Neural progenitor cell (in vitro differentiated cells): ENCODE measurements at regions not wholly inside any gene's neighbourhood (a gene's known extent, or its start where the extent isn't known, plus 50 kb on each side); places are given as distances from the start of the nearest gene placed in this dataset.

ENCODE experiments used
- DNase-seq: peaks from one replicate; pipeline ENCODE4 v3.0.0-alpha.2; 2016; ENCODE audit warnings: low spot score
- H2AFZ ChIP-seq: fragments of 200-600 bp; sonication (generic); replicated peaks from 2 replicates; pipeline ENCODE4 v1.6.1; 2016; ENCODE audit warnings: antibody characterized with exemption
- H3F3A ChIP-seq: fragments of 200-600 bp; sonication (generic); 2 replicates; pipeline ENCODE4 v1.6.1; 2016; ENCODE audit warnings: antibody characterized with exemption, low read depth
- H3K27ac ChIP-seq: fragments of 200-600 bp; sonication (generic); 2 replicates; pipeline ENCODE4 v1.5.1; 2016; ENCODE audit warnings: mild to moderate bottlenecking
- H3K27me3 ChIP-seq: fragments of 200-600 bp; sonication (generic); 2 replicates; pipeline ENCODE4 v1.6.1; 2016; ENCODE audit warnings: mild to moderate bottlenecking, moderate library complexity
- H3K36me3 ChIP-seq: fragments of 200-600 bp; sonication (generic); 2 replicates; pipeline ENCODE4 v1.5.1; 2016
- H3K4me1 ChIP-seq: fragments of 200-600 bp; sonication (generic); 2 replicates; pipeline ENCODE4 v1.6.1; 2016; ENCODE audit warnings: mixed run types
- H3K4me2 ChIP-seq: fragments of 200-600 bp; sonication (generic); 2 replicates; pipeline ENCODE4 v1.6.1; 2016
- H3K4me3 ChIP-seq: fragments of 200-600 bp; sonication (generic); 2 replicates; pipeline ENCODE4 v1.5.1; 2016
- H3K79me2 ChIP-seq: fragments of 200-600 bp; sonication (generic); 2 replicates; pipeline ENCODE4 v1.6.1; 2016; ENCODE audit warnings: low read depth
- H3K9ac ChIP-seq: fragments of 200-600 bp; sonication (generic); 2 replicates; pipeline ENCODE4 v1.6.1; 2016
- H3K9me3 ChIP-seq: fragments of 200-600 bp; sonication (generic); 2 replicates; pipeline ENCODE4 v1.5.1; 2016; ENCODE audit warnings: low read depth
- H4K20me1 ChIP-seq: fragments of 200-600 bp; sonication (generic); 2 replicates; pipeline ENCODE4 v1.6.1; 2016; ENCODE audit warnings: low read depth
- H3K27ac Mint-ChIP-seq: 3 replicates; pipeline ENCODE4 v1.8.0; 2021; ENCODE audit warnings: mixed read lengths
- H3K27me3 Mint-ChIP-seq: 2 replicates; pipeline ENCODE4 v1.8.0; 2022; ENCODE audit warnings: low read depth, mild to moderate bottlenecking, inconsistent platforms, moderate library complexity, mixed read lengths; ENCODE audit not compliant: insufficient read depth
- H3K36me3 Mint-ChIP-seq: 3 replicates; pipeline ENCODE4 v1.8.0; 2021; ENCODE audit warnings: mixed read lengths
- H3K4me1 Mint-ChIP-seq: 3 replicates; pipeline ENCODE4 v1.8.0; 2021; ENCODE audit warnings: mixed read lengths
- H3K4me3 Mint-ChIP-seq: 3 replicates; pipeline ENCODE4 v1.8.0; 2021; ENCODE audit warnings: mild to moderate bottlenecking, moderate library complexity, mixed read lengths
- H3K9me3 Mint-ChIP-seq: 3 replicates; pipeline ENCODE4 v1.8.0; 2020; ENCODE audit warnings: mixed read lengths
- EZH2 ChIP-seq: fragments of 200-600 bp; sonication (generic); IDR thresholded peaks from 2 replicates; pipeline ENCODE4 v1.6.1; 2017; ENCODE audit warnings: antibody characterized with exemption, mild to moderate bottlenecking, moderate library complexity
- EZH2phosphoT487 ChIP-seq: fragments of 200-600 bp; sonication (generic); IDR thresholded peaks from 2 replicates; pipeline ENCODE4 v1.6.1; 2017; ENCODE audit warnings: antibody characterized with exemption
- TF ChIP-seq, protein P1 (sequence below): fragments of 200-600 bp; sonication (generic); IDR thresholded peaks from 2 replicates; pipeline ENCODE4 v1.5.1; 2017; ENCODE audit warnings: antibody characterized with exemption, mild to moderate bottlenecking

GRCh38 chr4:148822572-148823418, 380.6 kb upstream of the NR3C2 start:
- H3F3A ChIP-seq, result no peaks in the 10 kb centered on the region
- H3K9me3 Mint-ChIP-seq, result no peaks in the 10 kb centered on the region
- no peaks in the 10 kb centered on the region for H3K4me1 ChIP-seq
- H3K27me3 ChIP-seq, result no peaks in the 10 kb centered on the region
- no peak overlapping the region for H2AFZ ChIP-seq
- H3K27me3 Mint-ChIP-seq, result no peaks in the 10 kb centered on the region
- TF ChIP-seq EZH2 (no peak), EZH2phosphoT487 (no peak)
- TF ChIP-seq, protein P1, sequence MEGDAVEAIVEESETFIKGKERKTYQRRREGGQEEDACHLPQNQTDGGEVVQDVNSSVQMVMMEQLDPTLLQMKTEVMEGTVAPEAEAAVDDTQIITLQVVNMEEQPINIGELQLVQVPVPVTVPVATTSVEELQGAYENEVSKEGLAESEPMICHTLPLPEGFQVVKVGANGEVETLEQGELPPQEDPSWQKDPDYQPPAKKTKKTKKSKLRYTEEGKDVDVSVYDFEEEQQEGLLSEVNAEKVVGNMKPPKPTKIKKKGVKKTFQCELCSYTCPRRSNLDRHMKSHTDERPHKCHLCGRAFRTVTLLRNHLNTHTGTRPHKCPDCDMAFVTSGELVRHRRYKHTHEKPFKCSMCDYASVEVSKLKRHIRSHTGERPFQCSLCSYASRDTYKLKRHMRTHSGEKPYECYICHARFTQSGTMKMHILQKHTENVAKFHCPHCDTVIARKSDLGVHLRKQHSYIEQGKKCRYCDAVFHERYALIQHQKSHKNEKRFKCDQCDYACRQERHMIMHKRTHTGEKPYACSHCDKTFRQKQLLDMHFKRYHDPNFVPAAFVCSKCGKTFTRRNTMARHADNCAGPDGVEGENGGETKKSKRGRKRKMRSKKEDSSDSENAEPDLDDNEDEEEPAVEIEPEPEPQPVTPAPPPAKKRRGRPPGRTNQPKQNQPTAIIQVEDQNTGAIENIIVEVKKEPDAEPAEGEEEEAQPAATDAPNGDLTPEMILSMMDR, result no peak
- H3K4me2 ChIP-seq, result no peak overlapping the region
- no peak overlapping the region for H3K9ac ChIP-seq
- H3K27ac ChIP-seq, result no peak overlapping the region
- DNase-seq, result no peak
- peaks cover 3% of the 10 kb centered on the region for H3K4me1 Mint-ChIP-seq
- H3K4me3 Mint-ChIP-seq, result no peak overlapping the region
- no peaks in the 10 kb centered on the region for H3K79me2 ChIP-seq
- H4K20me1 ChIP-seq, result no peaks in the 10 kb centered on the region
- H3K36me3 ChIP-seq, result no peaks in the 10 kb centered on the region
- no peak overlapping the region for H3K27ac Mint-ChIP-seq
- no peak overlapping the region for H3K4me3 ChIP-seq
- H3K9me3 ChIP-seq, result no peaks in the 10 kb centered on the region
- H3K36me3 Mint-ChIP-seq, result no peaks in the 10 kb centered on the region

GRCh38 chr4:148814030-148814429, 371.8 kb upstream of the NR3C2 start:
- H3K27me3 ChIP-seq, result no peaks in the 10 kb centered on the region
- Mint-ChIP-seq H3K4me1 (peaks cover 2% of the 10 kb centered on the region), H3K27ac (no peak overlapping the region), H3K27me3 (no peaks in the 10 kb centered on the region), H3K9me3 (peaks cover 2% of the 10 kb centered on the region), H3K36me3 (no peaks in the 10 kb centered on the region), H3K4me3 (no peak overlapping the region)
- H2AFZ ChIP-seq, result no peak overlapping the region
- H4K20me1 ChIP-seq, result no peaks in the 10 kb centered on the region
- DNase-seq, result no peak
- H3K36me3 ChIP-seq, result no peaks in the 10 kb centered on the region
- H3K9me3 ChIP-seq, result no peaks in the 10 kb centered on the region
- H3K4me3 ChIP-seq, result no peak overlapping the region
- H3K79me2 ChIP-seq, result no peaks in the 10 kb centered on the region
- peaks cover 9% of the 10 kb centered on the region for H3K4me1 ChIP-seq
- H3K9ac ChIP-seq, result no peak overlapping the region
- no peak overlapping the region for H3K27ac ChIP-seq
- TF ChIP-seq EZH2phosphoT487 (no peak), EZH2 (no peak)
- TF ChIP-seq, protein P1, result no peak
- H3F3A ChIP-seq, result no peaks in the 10 kb centered on the region
- H3K4me2 ChIP-seq, result no peak overlapping the region

- Histone ChIP-seq H3F3A (no peaks in the 10 kb centered on the region), H3K79me2 (no peaks in the 10 kb centered on the region), H2AFZ (no peak overlapping the region), H3K36me3 (no peaks in the 10 kb centered on the region), H3K4me1 (peaks cover 9% of the 10 kb centered on the region), H4K20me1 (no peaks in the 10 kb centered on the region), H3K27me3 (no peaks in the 10 kb centered on the region), H3K27ac (no peak overlapping the region), H3K9ac (no peak overlapping the region), H3K4me2 (no peak overlapping the region), H3K9me3 (no peaks in the 10 kb centered on the region), H3K4me3 (no peak overlapping the region)
- no peak for TF ChIP-seq EZH2phosphoT487
- no peak for TF ChIP-seq EZH2
- TF ChIP-seq, protein P1, result no peak
- no peaks in the 10 kb centered on the region for H3K27me3 Mint-ChIP-seq
- H3K9me3 Mint-ChIP-seq, result peaks cover 2% of the 10 kb centered on the region
- no peaks in the 10 kb centered on the region for H3K36me3 Mint-ChIP-seq
- H3K27ac Mint-ChIP-seq, result no peak overlapping the region
- DNase-seq, result no peak
- H3K4me1 Mint-ChIP-seq, result peaks cover 2% of the 10 kb centered on the region
- no peak overlapping the region for H3K4me3 Mint-ChIP-seq
Measured at GRCh38 chr4:148813289-148813688, 371.1 kb upstream of the NR3C2 start.
